ENCODE measurements at regions not wholly inside any gene's neighbourhood (a gene's known extent, or its start where the extent isn't known, plus 50 kb on each side); places are given as distances from the start of the nearest gene placed in this dataset.

GRCh38 chr15:87578776-87579175 lies 677.8 kb downstream of the NTRK3 start:
- no peak overlapping the region for H4K8ac ChIP-seq (ENCODE audit: low read depth in 2 of 2, low read length in 2 of 2)
- dilution Hi-C loops (cut with HindIII; ENCODE audit: low sequenced_read_pairs, unreplicated experiment) (no loop called here), in situ Hi-C loops (cut with MboI; ENCODE audit: low sequenced_read_pairs) (no loop called here), intact Hi-C loops (cut with micrococcal nuclease) (no loop called here)
- H4K91ac ChIP-seq (ENCODE audit: insufficient read depth, low read depth, low read length), result no peak overlapping the region
- H2BK120ac ChIP-seq (ENCODE audit: low read depth, low read length), result no peak overlapping the region
- H4K20me1 ChIP-seq (ENCODE audit: insufficient read depth, low read length), result no peaks in the 10 kb centered on the region
- WGBS, 2 experiments (ENCODE audit: extremely low coverage in 2 of 2, insufficient read length in 1 of 2), result no CpG with 5 or more reads among the region's 4 CpGs
- ChIA-PET CTCF (no interaction called here), POLR2A (ENCODE audit: unreplicated experiment) (no interaction called here)
- no peaks in the 10 kb centered on the region for H3K27me3 ChIP-seq (ENCODE audit: control insufficient read depth, insufficient read depth, low read length)
- TF ChIP-seq CHD1 (IDR thresholded peaks at IDR 0.05; ENCODE audit: low read depth, low read length), result no peak
- no peak for TF ChIP-seq RFX5 (IDR thresholded peaks at IDR 0.05; ENCODE audit: low read depth, low read length)
- no peak for TF ChIP-seq MAFK (IDR thresholded peaks at IDR 0.05; ENCODE audit: low read depth, low read length)
- TF ChIP-seq MXI1 (IDR thresholded peaks at IDR 0.05; ENCODE audit: borderline replicate concordance, low read depth, low read length), result no peak
- no peak for TF ChIP-seq MAZ (IDR thresholded peaks at IDR 0.05; ENCODE audit: borderline replicate concordance, low read depth, low read length)
- TF ChIP-seq ELK1 (IDR thresholded peaks at IDR 0.05; ENCODE audit: borderline replicate concordance, low read depth, low read length), result no peak
- TF ChIP-seq FOS (IDR thresholded peaks at IDR 0.05; ENCODE audit: low read depth, low read length), result no peak
- TF ChIP-seq RCOR1 (IDR thresholded peaks at IDR 0.05; ENCODE audit: insufficient replicate concordance, low read length), result no peak
- H3K14ac ChIP-seq (replicated peaks; ENCODE audit: low read depth, low read length), result no peak overlapping the region
- DNase-seq, result no peak
- no peaks in the 10 kb centered on the region for H3K4me1 ChIP-seq (ENCODE audit: control insufficient read depth, insufficient read depth, low read length)
- H3K18ac ChIP-seq (ENCODE audit: low read depth, low read length), result no peak overlapping the region
- no peak overlapping the region for H3K9ac ChIP-seq (ENCODE audit: low read depth, low read length)
- no peak overlapping the region for H3K4me2 ChIP-seq (ENCODE audit: low read depth, low read length)
- H3K9me3 ChIP-seq (ENCODE audit: control insufficient read depth, insufficient read depth, low read length), result peaks cover 3% of the 10 kb centered on the region; the same call in 1 of the 2 replicates
- no peak overlapping the region for H4K5ac ChIP-seq (ENCODE audit: low read depth, low read length)
- H3K4me3 ChIP-seq (ENCODE audit: insufficient read depth, low read depth, low read length), result no peak overlapping the region
- no peak for ATAC-seq (ENCODE audit: low read depth)
- H3K9me1 ChIP-seq (ENCODE audit: insufficient read depth, low read length), result no peaks in the 10 kb centered on the region
- no peak overlapping the region for H2AK5ac ChIP-seq (ENCODE audit: low read depth, low read length)
- H3K27ac ChIP-seq (ENCODE audit: insufficient read depth, low read length), result no peak overlapping the region
- no peak overlapping the region for H2AK9ac ChIP-seq (replicated peaks; ENCODE audit: low read depth, low read length, poor library complexity)
- no peaks in the 10 kb centered on the region for H3K79me1 ChIP-seq (ENCODE audit: low read depth in 1 of 2, low read length in 2 of 2)
- no peak overlapping the region for H3K4ac ChIP-seq (ENCODE audit: low read depth, low read length)
- no peak overlapping the region for H2BK15ac ChIP-seq (ENCODE audit: low read depth, low read length)
- BruUV-seq (replicated peaks), result no TSS peak
- no peak overlapping the region for H2BK20ac ChIP-seq (ENCODE audit: low read depth, low read length)
- no peaks in the 10 kb centered on the region for H3K36me3 ChIP-seq (ENCODE audit: control insufficient read depth, insufficient read depth, low read length)
- no peak overlapping the region for H2BK5ac ChIP-seq (ENCODE audit: low read depth, low read length, poor library complexity, severe bottlenecking)
- H3K23ac ChIP-seq (ENCODE audit: low read depth, low read length), result no peak overlapping the region
- no peak overlapping the region for H2AFZ ChIP-seq (replicated peaks; ENCODE audit: low read length, poor library complexity)
- H3K56ac ChIP-seq (ENCODE audit: extremely low read depth, insufficient read depth, low read length), result no peak overlapping the region
